ENCODE measurements at regions not wholly inside any gene's neighbourhood (a gene's known extent, or its start where the extent isn't known, plus 50 kb on each side); places are given as distances from the start of the nearest gene placed in this dataset.

DNA sequence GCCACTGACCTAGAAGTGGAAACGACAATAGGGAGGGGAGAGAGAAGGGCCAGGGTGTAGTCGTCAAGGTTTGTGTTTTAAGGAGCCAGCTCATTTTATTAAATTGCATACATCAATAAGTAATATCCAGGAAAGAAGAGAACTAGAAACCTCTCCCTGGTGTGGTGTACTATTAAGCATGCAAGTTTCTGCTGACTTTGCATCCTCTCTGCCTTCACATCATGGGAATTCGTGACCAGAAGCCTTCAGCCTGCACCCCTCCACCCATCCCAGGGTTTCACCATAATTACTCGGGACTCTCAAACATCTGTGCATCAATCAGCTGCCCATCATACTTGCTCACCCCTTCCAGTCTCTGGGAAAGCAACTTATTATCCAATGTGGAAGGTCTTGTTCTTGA lies 70.9 kb upstream of the UBE3A start:
- TF ChIP-seq, protein P1, sequence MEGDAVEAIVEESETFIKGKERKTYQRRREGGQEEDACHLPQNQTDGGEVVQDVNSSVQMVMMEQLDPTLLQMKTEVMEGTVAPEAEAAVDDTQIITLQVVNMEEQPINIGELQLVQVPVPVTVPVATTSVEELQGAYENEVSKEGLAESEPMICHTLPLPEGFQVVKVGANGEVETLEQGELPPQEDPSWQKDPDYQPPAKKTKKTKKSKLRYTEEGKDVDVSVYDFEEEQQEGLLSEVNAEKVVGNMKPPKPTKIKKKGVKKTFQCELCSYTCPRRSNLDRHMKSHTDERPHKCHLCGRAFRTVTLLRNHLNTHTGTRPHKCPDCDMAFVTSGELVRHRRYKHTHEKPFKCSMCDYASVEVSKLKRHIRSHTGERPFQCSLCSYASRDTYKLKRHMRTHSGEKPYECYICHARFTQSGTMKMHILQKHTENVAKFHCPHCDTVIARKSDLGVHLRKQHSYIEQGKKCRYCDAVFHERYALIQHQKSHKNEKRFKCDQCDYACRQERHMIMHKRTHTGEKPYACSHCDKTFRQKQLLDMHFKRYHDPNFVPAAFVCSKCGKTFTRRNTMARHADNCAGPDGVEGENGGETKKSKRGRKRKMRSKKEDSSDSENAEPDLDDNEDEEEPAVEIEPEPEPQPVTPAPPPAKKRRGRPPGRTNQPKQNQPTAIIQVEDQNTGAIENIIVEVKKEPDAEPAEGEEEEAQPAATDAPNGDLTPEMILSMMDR (IDR thresholded peaks at IDR 0.05) = no peak
- TF ChIP-seq POLR2A (IDR thresholded peaks at IDR 0.05) (no peak), POLR2AphosphoS5 (IDR thresholded peaks at IDR 0.05) (no peak)

Measured in transverse colon (tissue), 4 donors.